Keratinocyte (primary cell): ENCODE measurements at regions not wholly inside any gene's neighbourhood (a gene's known extent, or its start where the extent isn't known, plus 50 kb on each side); places are given as distances from the start of the nearest gene placed in this dataset.

Experiments
- DNase-seq: peaks from one replicate; pipeline ENCODE4 v3.0.0-alpha.2; 2011; ENCODE audit warnings: low read depth, missing footprints, low spot score
- FAIRE-seq: peaks from 2 replicates; lab custom pipeline; 2011; peaks lifted over from hg19 to GRCh38; lab: Jason Lieb, UNC
- H2AFZ ChIP-seq: 2 replicates; pipeline ENCODE4 v1.6.0; 2012; ENCODE audit warnings: low read length, control low read depth, inconsistent platforms; ENCODE audit not compliant: control insufficient read depth
- H3K27ac ChIP-seq: 2 replicates; pipeline ENCODE4 v1.5.1; 2011; ENCODE audit warnings: low read length; ENCODE audit not compliant: control insufficient read depth, insufficient read depth
- H3K27me3 ChIP-seq: 3 replicates; pipeline ENCODE4 v1.6.0; 2011; ENCODE audit warnings: low read length; ENCODE audit not compliant: control insufficient read depth, insufficient read depth; ENCODE audit errors: extremely low read depth
- H3K36me3 ChIP-seq, 2 experiments: 2 replicates in 1 of 2; 3 replicates in 1 of 2; pipeline ENCODE4 v1.5.1; 2011; ENCODE audit warnings: low read length in 2 of 2, mild to moderate bottlenecking in 1 of 2; ENCODE audit not compliant: control insufficient read depth in 2 of 2, insufficient read depth in 2 of 2; ENCODE audit errors: extremely low read depth in 1 of 2
- H3K4me1 ChIP-seq: 3 replicates; pipeline ENCODE4 v1.5.1; 2011; ENCODE audit warnings: low read length; ENCODE audit not compliant: control insufficient read depth, insufficient read depth; ENCODE audit errors: extremely low read depth
- H3K4me2 ChIP-seq: 3 replicates; pipeline ENCODE4 v1.6.0; 2011; ENCODE audit warnings: low read depth, low read length; ENCODE audit not compliant: control insufficient read depth, insufficient read depth; ENCODE audit errors: extremely low read depth
- H3K4me3 ChIP-seq, 3 experiments: fragments of 200-600 bp in 1 of 3; sonication (generic) in 1 of 3; 2 replicates in 2 of 3; 3 replicates in 1 of 3; pipeline ENCODE4 v1.5.1; 2011 to 2016; ENCODE audit warnings: low read length in 3 of 3, mild to moderate bottlenecking in 3 of 3, control low read depth in 2 of 3, inconsistent platforms in 1 of 3, low read depth in 1 of 3, mixed read lengths in 1 of 3, mixed run types in 1 of 3, moderate library complexity in 1 of 3; ENCODE audit not compliant: control insufficient read depth in 2 of 3, insufficient read depth in 2 of 3; ENCODE audit errors: extremely low read depth in 1 of 3
- H3K79me2 ChIP-seq: 2 replicates; pipeline ENCODE4 v1.6.0; 2012; ENCODE audit warnings: low read length; ENCODE audit not compliant: control insufficient read depth, insufficient read depth
- H3K9ac ChIP-seq: 3 replicates; pipeline ENCODE4 v1.6.0; 2011; ENCODE audit warnings: low read length; ENCODE audit not compliant: control insufficient read depth, insufficient read depth; ENCODE audit errors: extremely low read depth
- H3K9me1 ChIP-seq: 3 replicates; pipeline ENCODE4 v1.6.0; 2011; ENCODE audit warnings: low read length; ENCODE audit not compliant: control insufficient read depth, insufficient read depth; ENCODE audit errors: extremely low read depth
- H3K9me3 ChIP-seq: 2 replicates; pipeline ENCODE4 v1.5.1; 2012; ENCODE audit warnings: low read depth, low read length; ENCODE audit not compliant: control insufficient read depth
- H4K20me1 ChIP-seq: 3 replicates; pipeline ENCODE4 v1.6.0; 2011; ENCODE audit warnings: low read length; ENCODE audit not compliant: control insufficient read depth, insufficient read depth; ENCODE audit errors: extremely low read depth
- EZH2 ChIP-seq: IDR thresholded peaks from one replicate; pipeline ENCODE4 v1.6.1; 2012; ENCODE audit warnings: inconsistent platforms, mild to moderate bottlenecking, low read length, moderate library complexity
- dilution Hi-C: fragments of 300-500 bp; cut with MboI; formaldehyde crosslinking; loops from one replicate; pipeline ENCODE4 v1.7.0; 2020; ENCODE audit warnings: low sequenced_read_pairs; ENCODE audit not compliant: extremely low pct_ligation_motif_present
- TF ChIP-seq, protein P1 (sequence below), 3 experiments: IDR thresholded peaks in 1 of 3; conservative IDR thresholded peaks in 1 of 3; optimal IDR thresholded peaks in 1 of 3; 2 replicates in 2 of 3; 3 replicates in 1 of 3; pipeline versions ENCODE3 to v1.5.1; 2011; ENCODE audit warnings: low read length in 3 of 3, mild to moderate bottlenecking in 3 of 3, moderate library complexity in 2 of 3, control low read depth in 1 of 3, inconsistent platforms in 1 of 3; ENCODE audit not compliant: insufficient read depth in 2 of 3; ENCODE audit errors: extremely low read depth in 1 of 3

- no peaks in the 10 kb centered on the region for H4K20me1 ChIP-seq
- no peak overlapping the region for H3K4me3 ChIP-seq
- no peak overlapping the region for H3K4me2 ChIP-seq
- no peaks in the 10 kb centered on the region for H3K9me3 ChIP-seq
- dilution Hi-C loops = no loop called here
- H3K27me3 ChIP-seq = no peaks in the 10 kb centered on the region
- no peaks in the 10 kb centered on the region for H3K4me1 ChIP-seq
- H2AFZ ChIP-seq = no peak overlapping the region
- no peak overlapping the region for H3K27ac ChIP-seq
- no peaks in the 10 kb centered on the region for H3K9me1 ChIP-seq
- DNase-seq (no peak), FAIRE-seq (no peak)
- no peak for TF ChIP-seq EZH2
- TF ChIP-seq, protein P1, sequence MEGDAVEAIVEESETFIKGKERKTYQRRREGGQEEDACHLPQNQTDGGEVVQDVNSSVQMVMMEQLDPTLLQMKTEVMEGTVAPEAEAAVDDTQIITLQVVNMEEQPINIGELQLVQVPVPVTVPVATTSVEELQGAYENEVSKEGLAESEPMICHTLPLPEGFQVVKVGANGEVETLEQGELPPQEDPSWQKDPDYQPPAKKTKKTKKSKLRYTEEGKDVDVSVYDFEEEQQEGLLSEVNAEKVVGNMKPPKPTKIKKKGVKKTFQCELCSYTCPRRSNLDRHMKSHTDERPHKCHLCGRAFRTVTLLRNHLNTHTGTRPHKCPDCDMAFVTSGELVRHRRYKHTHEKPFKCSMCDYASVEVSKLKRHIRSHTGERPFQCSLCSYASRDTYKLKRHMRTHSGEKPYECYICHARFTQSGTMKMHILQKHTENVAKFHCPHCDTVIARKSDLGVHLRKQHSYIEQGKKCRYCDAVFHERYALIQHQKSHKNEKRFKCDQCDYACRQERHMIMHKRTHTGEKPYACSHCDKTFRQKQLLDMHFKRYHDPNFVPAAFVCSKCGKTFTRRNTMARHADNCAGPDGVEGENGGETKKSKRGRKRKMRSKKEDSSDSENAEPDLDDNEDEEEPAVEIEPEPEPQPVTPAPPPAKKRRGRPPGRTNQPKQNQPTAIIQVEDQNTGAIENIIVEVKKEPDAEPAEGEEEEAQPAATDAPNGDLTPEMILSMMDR (optimal IDR thresholded peaks at IDR 0.05 in 1 of 3, IDR thresholded peaks at IDR 0.05 in 1 of 3, conservative IDR thresholded peaks at IDR 0.05 in 1 of 3; ENCODE audit: extremely low read depth in 1 of 3, insufficient read depth in 2 of 3, low read length in 3 of 3) = no peak
- H3K36me3 ChIP-seq = no peaks in the 10 kb centered on the region
- no peak overlapping the region for H3K9ac ChIP-seq
- H3K79me2 ChIP-seq = no peaks in the 10 kb centered on the region
Observed at GRCh38 chr20:20897922-20898321, 185.5 kb upstream of the RALGAPA2 start.

DNA sequence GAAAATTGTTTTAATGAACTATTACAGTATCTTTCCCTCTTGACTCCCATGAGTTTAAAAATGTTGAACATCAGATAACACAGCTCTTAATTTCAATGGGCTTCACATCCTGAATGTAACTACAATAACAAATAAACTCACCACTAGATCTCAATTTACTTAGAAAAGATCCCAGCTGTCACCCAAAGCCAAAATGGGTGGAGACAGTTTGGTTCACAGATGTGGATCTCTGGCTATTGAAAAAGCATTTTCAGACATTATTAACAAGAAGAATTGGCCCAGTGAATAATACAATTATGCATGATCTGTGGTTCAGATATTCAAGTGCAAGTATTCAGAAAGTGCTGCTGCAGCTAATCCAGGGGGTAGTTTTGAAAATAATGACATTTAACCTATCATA, 184.7 kb upstream of the RALGAPA2 start:
- Histone ChIP-seq H3K9me3 (no peaks in the 10 kb centered on the region), H3K9me1 (no peaks in the 10 kb centered on the region), H3K79me2 (no peaks in the 10 kb centered on the region), H3K4me1 (no peaks in the 10 kb centered on the region), H3K9ac (no peak overlapping the region), H2AFZ (no peak overlapping the region), H3K27me3 (no peaks in the 10 kb centered on the region), H4K20me1 (no peaks in the 10 kb centered on the region), H3K4me2 (no peak overlapping the region), H3K4me3 (no peak overlapping the region), H3K36me3 (no peaks in the 10 kb centered on the region), H3K27ac (no peak overlapping the region)
- dilution Hi-C loops = no loop called here
- TF ChIP-seq EZH2 = no peak
- TF ChIP-seq, protein P1 (optimal IDR thresholded peaks at IDR 0.05 in 1 of 3, IDR thresholded peaks at IDR 0.05 in 1 of 3, conservative IDR thresholded peaks at IDR 0.05 in 1 of 3; ENCODE audit: extremely low read depth in 1 of 3, insufficient read depth in 2 of 3, low read length in 3 of 3) = no peak
- FAIRE-seq (no peak), DNase-seq (no peak)
